ENCODE measurements at regions not wholly inside any gene's neighbourhood (a gene's known extent, or its start where the extent isn't known, plus 50 kb on each side); places are given as distances from the start of the nearest gene placed in this dataset.

- no peak for TF ChIP-seq CTCF (IDR thresholded peaks at IDR 0.05)
- no peak for TF ChIP-seq POLR2AphosphoS5 (IDR thresholded peaks at IDR 0.05)
- no peak for TF ChIP-seq POLR2A (IDR thresholded peaks at IDR 0.05; ENCODE audit: low read depth)
Observed at GRCh38 chr11:88405853-88406252, 68.3 kb upstream of the CTSC start.

Data from esophagus muscularis mucosa (tissue), 3 donors.